Glutamatergic neuron (in vitro differentiated cells): ENCODE measurements at regions not wholly inside any gene's neighbourhood (a gene's known extent, or its start where the extent isn't known, plus 50 kb on each side); places are given as distances from the start of the nearest gene placed in this dataset.

ENCODE experiments used
- DNase-seq: peaks from one replicate; pipeline ENCODE4 v3.0.0; 2022
- H3K27ac Mint-ChIP-seq: one replicate; pipeline ENCODE4 v1.8.0; 2020; ENCODE audit warnings: mild to moderate bottlenecking, mixed read lengths, inconsistent platforms; ENCODE audit not compliant: unreplicated experiment
- H3K27me3 Mint-ChIP-seq: one replicate; pipeline ENCODE4 v1.8.0; 2020; ENCODE audit warnings: mild to moderate bottlenecking, moderate library complexity, mixed read lengths, inconsistent platforms; ENCODE audit not compliant: unreplicated experiment
- H3K36me3 Mint-ChIP-seq: one replicate; pipeline ENCODE4 v1.8.0; 2020; ENCODE audit warnings: mild to moderate bottlenecking, mixed read lengths, inconsistent platforms; ENCODE audit not compliant: unreplicated experiment
- H3K4me1 Mint-ChIP-seq: one replicate; pipeline ENCODE4 v1.8.0; 2020; ENCODE audit warnings: mild to moderate bottlenecking, low read depth, mixed read lengths, inconsistent platforms; ENCODE audit not compliant: unreplicated experiment
- H3K4me3 Mint-ChIP-seq: one replicate; pipeline ENCODE4 v1.8.0; 2020; ENCODE audit warnings: mild to moderate bottlenecking, mixed read lengths, inconsistent platforms; ENCODE audit not compliant: unreplicated experiment
- H3K9me3 Mint-ChIP-seq: one replicate; pipeline ENCODE4 v1.8.0; 2020; ENCODE audit warnings: mild to moderate bottlenecking, moderate library complexity, mixed read lengths, inconsistent platforms; ENCODE audit not compliant: unreplicated experiment
- CTCF ChIP-seq: fragments of 200-600 bp; sonication (generic); IDR thresholded peaks from one replicate; pipeline ENCODE4 v1.5.0; 2021; ENCODE audit not compliant: partially characterized antibody, unreplicated experiment

- Mint-ChIP-seq H3K4me1 (no peaks in the 10 kb centered on the region), H3K36me3 (peaks cover 12% of the 10 kb centered on the region), H3K4me3 (no peak overlapping the region), H3K9me3 (peaks cover 13% of the 10 kb centered on the region), H3K27ac (no peak overlapping the region), H3K27me3 (peaks cover 3% of the 10 kb centered on the region)
- no peak for TF ChIP-seq CTCF
- no peak for DNase-seq
These were observed 118.5 kb upstream of the FSTL4 start for GRCh38 chr5:133730866-133731265.

- Mint-ChIP-seq H3K4me1 (no peaks in the 10 kb centered on the region), H3K9me3 (peaks cover 13% of the 10 kb centered on the region), H3K27me3 (peaks cover 3% of the 10 kb centered on the region), H3K27ac (no peak overlapping the region), H3K36me3 (peaks cover 12% of the 10 kb centered on the region), H3K4me3 (no peak overlapping the region)
- TF ChIP-seq CTCF = no peak
- DNase-seq = no peak
These were observed 118.0 kb upstream of the FSTL4 start for GRCh38 chr5:133730346-133730745.

GRCh38 chr5:133729800-133730199 is 117.5 kb upstream of the FSTL4 start:
- peaks cover 16% of the 10 kb centered on the region for H3K36me3 Mint-ChIP-seq
- no peak for TF ChIP-seq CTCF
- no peak for DNase-seq
- no peak overlapping the region for H3K4me3 Mint-ChIP-seq
- no peaks in the 10 kb centered on the region for H3K4me1 Mint-ChIP-seq
- no peak overlapping the region for H3K27ac Mint-ChIP-seq
- peaks cover 2% of the 10 kb centered on the region for H3K27me3 Mint-ChIP-seq
- peaks cover 13% of the 10 kb centered on the region for H3K9me3 Mint-ChIP-seq

GRCh38 chr5:133728475-133728874 is 116.1 kb upstream of the FSTL4 start:
- no peaks in the 10 kb centered on the region for H3K27me3 Mint-ChIP-seq
- DNase-seq = no peak
- no peak overlapping the region for H3K27ac Mint-ChIP-seq
- TF ChIP-seq CTCF = no peak
- H3K4me1 Mint-ChIP-seq = no peaks in the 10 kb centered on the region
- H3K9me3 Mint-ChIP-seq = peaks cover 13% of the 10 kb centered on the region
- H3K4me3 Mint-ChIP-seq = no peak overlapping the region
- peaks cover 6% of the 10 kb centered on the region for H3K36me3 Mint-ChIP-seq

- H3K4me3 Mint-ChIP-seq = no peak overlapping the region
- no peak for DNase-seq
These were observed 115.3 kb upstream of the FSTL4 start for GRCh38 chr5:133727636-133728035.

More at GRCh38 chr5:133727636-133728035, 115.3 kb upstream of the FSTL4 start:
- Mint-ChIP-seq H3K4me1 (no peaks in the 10 kb centered on the region), H3K27me3 (no peaks in the 10 kb centered on the region), H3K36me3 (peaks cover 10% of the 10 kb centered on the region), H3K9me3 (peaks cover 11% of the 10 kb centered on the region), H3K27ac (no peak overlapping the region)
- no peak for TF ChIP-seq CTCF
